ENCODE measurements at regions not wholly inside any gene's neighbourhood (a gene's known extent, or its start where the extent isn't known, plus 50 kb on each side); places are given as distances from the start of the nearest gene placed in this dataset.
"Not testable (repeated sequence)": the region's sequence is repeated elsewhere in the genome, so short reads cannot be mapped to it uniquely, and the experiment has no call there.

DNA sequence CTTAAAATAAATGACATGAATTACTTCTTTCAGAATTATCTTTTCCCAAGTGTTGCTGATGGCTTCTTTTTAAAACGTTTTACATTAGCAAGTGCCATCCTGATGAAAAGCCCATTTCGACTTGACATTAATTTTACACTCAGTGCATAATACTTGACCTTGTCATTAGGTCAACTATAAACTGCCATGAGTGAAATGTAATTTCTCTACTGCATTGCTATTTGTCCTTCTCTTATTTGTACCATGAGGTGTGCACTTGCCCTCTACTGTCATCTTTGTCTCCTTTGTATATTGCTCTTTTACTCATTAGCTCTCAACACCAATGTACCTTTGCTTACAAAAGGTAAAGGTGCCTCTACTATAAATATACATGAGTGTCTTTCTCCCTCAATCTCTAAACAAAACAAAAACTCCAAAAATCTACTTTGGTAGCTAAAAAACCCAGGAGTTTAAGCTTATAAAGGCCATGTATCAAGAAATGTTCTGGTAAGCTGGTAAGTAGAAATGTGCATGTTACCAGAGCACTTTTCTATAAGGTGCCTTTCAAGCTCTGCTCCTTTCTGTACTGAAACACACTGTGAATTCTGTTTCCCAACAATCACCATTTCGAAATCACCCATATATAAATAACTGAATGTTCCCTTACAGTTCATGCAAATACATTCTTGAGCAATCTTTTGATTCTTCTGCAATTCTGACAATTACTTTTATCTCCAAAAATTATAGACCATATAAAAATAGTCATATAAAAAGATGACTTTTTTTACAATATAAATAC lies 351.4 kb downstream of the SLITRK5 start:
- Mint-ChIP-seq H3K27me3 (no peaks in the 10 kb centered on the region), H3K36me3 (ENCODE audit: low read depth) (no peaks in the 10 kb centered on the region), H3K9me3 (peaks cover 16% of the 10 kb centered on the region), H3K4me1 (no peaks in the 10 kb centered on the region), H3K4me3 (no peak overlapping the region), H3K27ac (no peak overlapping the region)
- POLR2A ChIA-PET = no interaction called here
- no peak for DNase-seq
- CTCF ChIA-PET = no interaction called here

DNA sequence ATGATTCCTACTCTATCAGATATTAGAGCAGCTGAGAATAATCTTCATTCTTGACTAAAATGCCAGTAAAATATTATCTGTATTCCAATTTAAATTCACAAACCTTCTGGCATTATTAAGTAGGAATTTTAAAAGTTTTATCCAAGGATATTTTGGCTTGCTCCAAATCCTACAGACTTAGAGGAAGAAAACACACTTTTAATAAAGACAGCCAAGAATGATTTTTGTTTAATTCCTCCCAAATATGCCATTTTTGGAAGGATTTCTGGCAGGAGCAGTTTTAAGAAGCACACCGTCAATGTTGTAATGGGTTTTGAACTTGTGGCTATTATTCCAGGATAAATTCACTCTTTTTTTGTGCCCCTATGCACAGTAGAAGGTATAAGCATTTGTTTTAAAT lies 355.1 kb downstream of the SLITRK5 start:
- Mint-ChIP-seq H3K27ac (no peak overlapping the region), H3K9me3 (peaks cover 11% of the 10 kb centered on the region), H3K36me3 (ENCODE audit: low read depth) (no peaks in the 10 kb centered on the region), H3K4me1 (no peaks in the 10 kb centered on the region), H3K27me3 (no peaks in the 10 kb centered on the region), H3K4me3 (no peak overlapping the region)
- POLR2A ChIA-PET = no interaction called here
- CTCF ChIA-PET = no interaction called here
- DNase-seq = no peak

DNA sequence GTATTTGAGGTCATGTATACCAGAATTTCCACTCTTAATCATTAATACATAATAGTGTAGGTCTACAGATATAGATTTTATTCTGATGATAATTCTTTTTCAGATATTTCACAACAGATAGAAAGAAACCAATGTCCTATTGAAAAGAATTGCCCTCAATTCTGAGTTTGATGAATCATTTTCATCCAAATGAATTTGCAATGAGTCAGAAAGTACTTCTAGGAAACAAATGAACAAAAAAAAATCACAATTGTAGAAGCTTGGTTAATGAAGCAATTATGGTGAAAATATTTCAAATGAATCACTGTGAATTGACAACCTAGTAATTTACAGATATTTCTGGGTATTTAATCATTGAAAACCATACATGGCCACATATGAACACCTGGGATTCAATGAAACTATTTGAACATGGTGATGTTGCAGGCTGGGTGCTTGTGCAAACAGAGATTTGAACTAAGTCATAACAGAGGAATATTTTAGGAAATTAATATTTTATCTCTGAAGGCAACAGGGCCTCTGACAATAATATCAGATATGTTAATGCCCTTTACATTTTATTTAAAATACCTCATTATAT lies 360.9 kb downstream of the SLITRK5 start:
- H3K27me3 Mint-ChIP-seq = no peaks in the 10 kb centered on the region
- no peaks in the 10 kb centered on the region for H3K36me3 Mint-ChIP-seq (ENCODE audit: low read depth)
- DNase-seq = no peak
- H3K27ac Mint-ChIP-seq = no peak overlapping the region
- no peak overlapping the region for H3K4me3 Mint-ChIP-seq
- ChIA-PET POLR2A (no interaction called here), CTCF (no interaction called here)
- peaks cover 2% of the 10 kb centered on the region for H3K9me3 Mint-ChIP-seq
- no peaks in the 10 kb centered on the region for H3K4me1 Mint-ChIP-seq

DNA sequence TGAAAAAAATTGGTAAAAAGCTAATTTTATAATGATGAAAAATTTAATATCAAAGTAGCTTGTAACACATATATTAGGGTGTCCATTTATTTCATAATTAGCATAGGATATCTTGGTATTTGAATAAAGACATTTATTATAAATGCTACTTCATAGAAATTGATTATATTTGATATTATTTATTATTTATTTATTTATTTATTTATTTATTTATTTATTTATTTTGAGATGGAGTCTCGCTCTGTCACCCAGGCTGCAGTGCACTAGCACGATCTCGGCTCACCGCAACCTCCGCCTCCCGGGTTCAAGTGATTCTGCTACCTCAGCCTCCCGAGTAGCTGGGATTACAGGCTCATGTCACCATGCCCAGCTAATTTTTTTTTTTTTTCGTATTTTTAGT lies 365.0 kb downstream of the SLITRK5 start:
- H3K4me1 Mint-ChIP-seq; H3K36me3 Mint-ChIP-seq (ENCODE audit: low read depth); H3K27ac Mint-ChIP-seq; H3K4me3 Mint-ChIP-seq; H3K9me3 Mint-ChIP-seq; CTCF ChIA-PET; POLR2A ChIA-PET; DNase-seq; H3K27me3 Mint-ChIP-seq: not testable (repeated sequence)

- no peak for DNase-seq
- Mint-ChIP-seq H3K27ac (no peak overlapping the region), H3K4me3 (no peak overlapping the region), H3K36me3 (ENCODE audit: low read depth) (no peaks in the 10 kb centered on the region), H3K4me1 (no peaks in the 10 kb centered on the region), H3K9me3 (peaks cover 5% of the 10 kb centered on the region), H3K27me3 (no peaks in the 10 kb centered on the region)
- POLR2A ChIA-PET = no interaction called here
- CTCF ChIA-PET = no interaction called here
These were observed 371.3 kb downstream of the SLITRK5 start for GRCh38 chr13:88042489-88042888.

- no peaks in the 10 kb centered on the region for H3K4me1 Mint-ChIP-seq
- H3K27ac Mint-ChIP-seq = no peak overlapping the region
- H3K4me3 Mint-ChIP-seq = no peak overlapping the region
- H3K36me3 Mint-ChIP-seq (ENCODE audit: low read depth) = no peaks in the 10 kb centered on the region
- H3K27me3 Mint-ChIP-seq = no peaks in the 10 kb centered on the region
- peaks cover 9% of the 10 kb centered on the region for H3K9me3 Mint-ChIP-seq
- no peak for DNase-seq
- POLR2A ChIA-PET = no interaction called here
- CTCF ChIA-PET = no interaction called here
These were observed 380.7 kb downstream of the SLITRK5 start for GRCh38 chr13:88051746-88052482.

DNA sequence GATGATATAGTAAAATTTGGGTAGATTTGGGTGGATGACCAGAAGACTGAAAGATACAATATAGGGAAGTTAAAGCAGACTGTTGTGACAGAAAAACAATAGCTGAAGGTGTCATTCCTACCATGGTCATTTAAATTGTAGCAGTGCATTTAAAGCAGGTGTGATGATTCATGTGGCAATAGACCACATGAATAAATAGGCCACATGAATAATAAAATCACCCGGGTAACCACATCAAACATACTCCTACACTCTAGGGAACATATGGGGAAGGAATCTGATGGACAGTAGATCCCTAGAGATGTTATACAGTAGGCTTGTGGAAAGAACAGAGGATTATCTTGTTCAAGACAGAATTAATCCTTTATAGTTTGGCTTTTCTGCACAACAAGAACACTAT lies 392.6 kb downstream of the SLITRK5 start:
- DNase-seq = no peak
- H3K4me3 Mint-ChIP-seq = no peak overlapping the region
- no peak overlapping the region for H3K27ac Mint-ChIP-seq
- peaks cover 12% of the 10 kb centered on the region for H3K9me3 Mint-ChIP-seq
- H3K27me3 Mint-ChIP-seq = no peaks in the 10 kb centered on the region
- H3K4me1 Mint-ChIP-seq = no peaks in the 10 kb centered on the region
- ChIA-PET POLR2A (no interaction called here), CTCF (no interaction called here)
- H3K36me3 Mint-ChIP-seq (ENCODE audit: low read depth) = no peaks in the 10 kb centered on the region

- POLR2A ChIA-PET = no interaction called here
- H3K9me3 Mint-ChIP-seq = peaks cover 16% of the 10 kb centered on the region
These were observed 395.7 kb downstream of the SLITRK5 start for GRCh38 chr13:88066847-88067246.

GRCh38 chr13:88068316-88068715 lies 397.1 kb downstream of the SLITRK5 start:
- H3K27ac Mint-ChIP-seq = no peak overlapping the region
- ChIA-PET POLR2A (no interaction called here), CTCF (no interaction called here)
- no peaks in the 10 kb centered on the region for H3K4me1 Mint-ChIP-seq
- H3K4me3 Mint-ChIP-seq = no peak overlapping the region
- no peak for DNase-seq
- no peaks in the 10 kb centered on the region for H3K36me3 Mint-ChIP-seq (ENCODE audit: low read depth)
- H3K9me3 Mint-ChIP-seq = peaks cover 16% of the 10 kb centered on the region
- H3K27me3 Mint-ChIP-seq = no peaks in the 10 kb centered on the region

More at GRCh38 chr13:88066847-88067246, 395.7 kb downstream of the SLITRK5 start:
- CTCF ChIA-PET = no interaction called here
- no peak overlapping the region for H3K27ac Mint-ChIP-seq
- DNase-seq = no peak
- no peaks in the 10 kb centered on the region for H3K27me3 Mint-ChIP-seq
- H3K36me3 Mint-ChIP-seq (ENCODE audit: low read depth) = no peaks in the 10 kb centered on the region
- H3K4me1 Mint-ChIP-seq = no peaks in the 10 kb centered on the region
- H3K4me3 Mint-ChIP-seq = no peak overlapping the region

GRCh38 chr13:88068975-88069374 lies 397.8 kb downstream of the SLITRK5 start:
- Mint-ChIP-seq H3K27ac (no peak overlapping the region), H3K4me1 (no peaks in the 10 kb centered on the region), H3K9me3 (peaks cover 12% of the 10 kb centered on the region), H3K36me3 (ENCODE audit: low read depth) (no peaks in the 10 kb centered on the region), H3K27me3 (no peaks in the 10 kb centered on the region), H3K4me3 (no peak overlapping the region)
- no peak for DNase-seq
- CTCF ChIA-PET = no interaction called here
- POLR2A ChIA-PET = no interaction called here

DNA sequence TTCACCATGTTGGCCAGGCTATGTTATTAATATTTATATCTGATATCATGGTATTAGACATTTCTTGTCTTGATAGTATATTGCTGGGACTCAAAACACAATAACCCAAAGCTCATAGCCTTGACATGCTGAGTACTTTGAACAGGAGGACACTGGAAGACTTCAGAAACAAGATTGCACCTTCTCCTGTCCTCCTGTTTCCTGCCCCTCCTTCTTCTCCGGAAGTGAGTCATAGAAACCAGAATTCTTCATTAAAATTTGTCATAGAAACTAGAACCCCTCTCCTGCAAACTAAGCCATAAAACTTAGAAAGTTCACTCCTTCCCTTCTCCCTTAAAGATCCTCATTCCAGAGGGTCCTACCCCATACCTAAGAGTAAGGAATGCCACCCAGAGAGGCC lies 400.2 kb downstream of the SLITRK5 start:
- POLR2A ChIA-PET = no interaction called here
- Mint-ChIP-seq H3K4me3 (no peak overlapping the region), H3K4me1 (no peaks in the 10 kb centered on the region), H3K27ac (no peak overlapping the region), H3K27me3 (no peaks in the 10 kb centered on the region), H3K9me3 (peaks cover 7% of the 10 kb centered on the region), H3K36me3 (ENCODE audit: low read depth) (no peaks in the 10 kb centered on the region)
- CTCF ChIA-PET = no interaction called here
- no peak for DNase-seq

GRCh38 chr13:88074794-88075510 lies 403.8 kb downstream of the SLITRK5 start:
- DNase-seq = no peak
- Mint-ChIP-seq H3K9me3 (peaks cover 4% of the 10 kb centered on the region), H3K36me3 (ENCODE audit: low read depth) (no peaks in the 10 kb centered on the region), H3K4me3 (no peak overlapping the region), H3K4me1 (no peaks in the 10 kb centered on the region), H3K27me3 (no peaks in the 10 kb centered on the region), H3K27ac (no peak overlapping the region)
- ChIA-PET CTCF (no interaction called here), POLR2A (no interaction called here)

- no peak for DNase-seq
- H3K27me3 Mint-ChIP-seq = no peaks in the 10 kb centered on the region
- no peak overlapping the region for H3K27ac Mint-ChIP-seq
- H3K9me3 Mint-ChIP-seq = peaks cover 3% of the 10 kb centered on the region
- CTCF ChIA-PET = no interaction called here
- POLR2A ChIA-PET = no interaction called here
- H3K36me3 Mint-ChIP-seq (ENCODE audit: low read depth) = no peaks in the 10 kb centered on the region
- H3K4me3 Mint-ChIP-seq = no peak overlapping the region
- H3K4me1 Mint-ChIP-seq = no peaks in the 10 kb centered on the region
These were observed 413.9 kb downstream of the SLITRK5 start for GRCh38 chr13:88085036-88085435.

Data from activated CD4-positive, alpha-beta memory T cell treated with anti-CD3 and anti-CD28 coated beads, Interleukin-2, amount 10 ng/mL, durations not matched to agents 7 days and 5 days (primary cell).